Amniotic epithelial cell (primary cell): ENCODE measurements at regions not wholly inside any gene's neighbourhood (a gene's known extent, or its start where the extent isn't known, plus 50 kb on each side); places are given as distances from the start of the nearest gene placed in this dataset.

Source experiments
- DNase-seq: peaks from one replicate; pipeline ENCODE4 v3.0.0-alpha.2; 2010; ENCODE audit warnings: low read depth

- DNase-seq = no peak
These were observed 439.6 kb downstream of the CDH8 start for GRCh38 chr16:61596655-61597054.

GRCh38 chr16:61595605-61596004, 440.6 kb downstream of the CDH8 start:
- no peak for DNase-seq

GRCh38 chr16:61590577-61590976, 445.7 kb downstream of the CDH8 start:
- no peak for DNase-seq

GRCh38 chr16:61587526-61587925, 448.7 kb downstream of the CDH8 start:
- no peak for DNase-seq

- no peak for DNase-seq
These were observed 454.7 kb downstream of the CDH8 start for GRCh38 chr16:61581417-61582046.

- no peak for DNase-seq
These were observed 455.7 kb downstream of the CDH8 start for GRCh38 chr16:61580579-61580978.

GRCh38 chr16:61579195-61579594, 457.0 kb downstream of the CDH8 start:
- DNase-seq = no peak

- DNase-seq = no peak
These were observed 459.8 kb downstream of the CDH8 start for GRCh38 chr16:61576476-61576875.

GRCh38 chr16:61575617-61576016, 460.6 kb downstream of the CDH8 start:
- no peak for DNase-seq

GRCh38 chr16:61569028-61569427, 467.2 kb downstream of the CDH8 start:
- no peak for DNase-seq

GRCh38 chr16:61564716-61565115, 471.5 kb downstream of the CDH8 start:
- no peak for DNase-seq

- no peak for DNase-seq
These were observed 480.4 kb downstream of the CDH8 start for GRCh38 chr16:61555718-61556441.

- no peak for DNase-seq
These were observed 486.9 kb downstream of the CDH8 start for GRCh38 chr16:61549327-61549726.

GRCh38 chr16:61547626-61548025, 488.6 kb downstream of the CDH8 start:
- no peak for DNase-seq

GRCh38 chr16:61544165-61544564, 492.1 kb downstream of the CDH8 start:
- DNase-seq = no peak

GRCh38 chr16:61540216-61540615, 496.0 kb downstream of the CDH8 start:
- no peak for DNase-seq

- no peak for DNase-seq
These were observed 505.5 kb downstream of the CDH8 start for GRCh38 chr16:61530697-61531096.

GRCh38 chr16:61500851-61501250, 535.4 kb downstream of the CDH8 start:
- DNase-seq = no peak

GRCh38 chr16:61480250-61480649, 556.0 kb downstream of the CDH8 start:
- DNase-seq = no peak

GRCh38 chr16:61471737-61472136, 564.5 kb downstream of the CDH8 start:
- no peak for DNase-seq

GRCh38 chr16:61471023-61471422, 565.2 kb downstream of the CDH8 start:
- no peak for DNase-seq

- no peak for DNase-seq
These were observed 571.0 kb downstream of the CDH8 start for GRCh38 chr16:61465285-61465684.

GRCh38 chr16:61460020-61460419, 576.2 kb downstream of the CDH8 start:
- DNase-seq = no peak

GRCh38 chr16:61435346-61435745, 600.9 kb downstream of the CDH8 start:
- no peak for DNase-seq
